Fibroblast of lung (primary cell): ENCODE measurements at regions not wholly inside any gene's neighbourhood (a gene's known extent, or its start where the extent isn't known, plus 50 kb on each side); places are given as distances from the start of the nearest gene placed in this dataset.

Experiments used
- DNase-seq, 2 donors: peaks; one replicate each; pipeline versions ENCODE4 v3.0.0 to v3.0.0-alpha.2; 2010; ENCODE audit warnings: low read depth in 2 of 2
- H2AFZ ChIP-seq: 2 replicates; pipeline ENCODE4 v1.5.1; 2012; ENCODE audit warnings: low read length, control low read depth, inconsistent platforms
- H3K27ac ChIP-seq: 2 replicates; pipeline ENCODE4 v1.5.1; 2011; ENCODE audit warnings: low read length, control low read depth; ENCODE audit not compliant: insufficient read depth
- H3K27me3 ChIP-seq: 2 replicates; pipeline ENCODE4 v1.5.1; 2011; ENCODE audit warnings: mild to moderate bottlenecking, low read length; ENCODE audit not compliant: control insufficient read depth, insufficient read depth
- H3K36me3 ChIP-seq: 2 replicates; pipeline ENCODE4 v1.5.1; 2011; ENCODE audit warnings: low read length; ENCODE audit not compliant: control insufficient read depth, insufficient read depth
- H3K4me1 ChIP-seq: 2 replicates; pipeline ENCODE4 v1.5.1; 2011; ENCODE audit warnings: low read length; ENCODE audit not compliant: control insufficient read depth, insufficient read depth; ENCODE audit errors: extremely low read depth
- H3K4me2 ChIP-seq: 2 replicates; pipeline ENCODE4 v1.5.1; 2011; ENCODE audit warnings: low read length, control low read depth; ENCODE audit not compliant: insufficient read depth; ENCODE audit errors: extremely low read depth
- H3K4me3 ChIP-seq, 4 experiments: fragments of 200-600 bp in 1 of 4; sonication (generic) in 1 of 4; replicated peaks in 1 of 4; 2 replicates each; pipeline ENCODE4 v1.5.1; 2011 to 2016; ENCODE audit warnings: low read length in 4 of 4, low read depth in 3 of 4, mild to moderate bottlenecking in 3 of 4, control low read depth in 2 of 4, inconsistent platforms in 1 of 4, mixed read lengths in 1 of 4; ENCODE audit not compliant: insufficient read depth in 1 of 4; ENCODE audit errors: control extremely low read depth in 1 of 4
- H3K79me2 ChIP-seq: 2 replicates; pipeline ENCODE4 v1.5.1; 2012; ENCODE audit warnings: mild to moderate bottlenecking, low read length, inconsistent platforms; ENCODE audit not compliant: control insufficient read depth, insufficient read depth
- H3K9ac ChIP-seq: 2 replicates; pipeline ENCODE4 v1.5.1; 2011; ENCODE audit warnings: mild to moderate bottlenecking, low read length, control low read depth; ENCODE audit not compliant: insufficient read depth
- H3K9me3 ChIP-seq: 2 replicates; pipeline ENCODE4 v1.5.1; 2012; ENCODE audit warnings: low read depth, low read length; ENCODE audit not compliant: control insufficient read depth, insufficient read depth
- H4K20me1 ChIP-seq: 2 replicates; pipeline ENCODE4 v1.5.1; 2011; ENCODE audit warnings: low read length; ENCODE audit not compliant: control insufficient read depth, insufficient read depth; ENCODE audit errors: extremely low read depth
- EZH2 ChIP-seq: IDR thresholded peaks from 2 replicates; pipeline ENCODE4 v1.5.1; 2012; ENCODE audit warnings: low read length, control low read depth, mild to moderate bottlenecking; ENCODE audit errors: missing control alignments
- TF ChIP-seq, protein P1 (sequence below), 2 donors: IDR thresholded peaks in 1 of 2; conservative IDR thresholded peaks in 1 of 2; 1 replicate in 1 of 2; 2 replicates in 1 of 2; pipeline ENCODE4 v1.5.1; 2011 to 2012; ENCODE audit warnings: low read length in 2 of 2, control low read depth in 1 of 2, inconsistent platforms in 1 of 2, low read depth in 1 of 2, mild to moderate bottlenecking in 1 of 2

DNA sequence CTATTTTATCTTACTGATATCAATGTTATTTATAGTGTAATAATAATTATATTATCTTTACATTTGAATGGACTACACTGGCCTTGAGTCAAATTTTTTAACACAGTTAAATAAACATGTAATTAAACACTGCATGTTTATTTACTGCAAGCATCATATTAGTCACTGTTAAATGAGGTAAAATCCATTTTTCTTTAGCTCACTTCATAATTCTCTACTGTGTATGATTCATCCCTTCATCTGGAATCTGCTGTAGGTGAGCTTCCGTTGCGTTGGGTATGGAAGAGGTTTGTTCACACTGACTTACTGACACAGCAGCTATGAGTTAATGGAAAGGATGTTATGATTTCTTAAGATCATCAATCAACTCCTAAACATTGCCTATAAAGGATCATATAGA is 572.3 kb downstream of the PCDH11X start:
- H3K36me3 ChIP-seq, result no peaks in the 10 kb centered on the region

More for the DNA sequence above, 572.3 kb downstream of the PCDH11X start:
- H4K20me1 ChIP-seq, result no peaks in the 10 kb centered on the region
- H3K79me2 ChIP-seq, result no peaks in the 10 kb centered on the region
- no peaks in the 10 kb centered on the region for H3K27me3 ChIP-seq
- H2AFZ ChIP-seq, result no peak overlapping the region
- DNase-seq, result no peak
- TF ChIP-seq, protein P1, sequence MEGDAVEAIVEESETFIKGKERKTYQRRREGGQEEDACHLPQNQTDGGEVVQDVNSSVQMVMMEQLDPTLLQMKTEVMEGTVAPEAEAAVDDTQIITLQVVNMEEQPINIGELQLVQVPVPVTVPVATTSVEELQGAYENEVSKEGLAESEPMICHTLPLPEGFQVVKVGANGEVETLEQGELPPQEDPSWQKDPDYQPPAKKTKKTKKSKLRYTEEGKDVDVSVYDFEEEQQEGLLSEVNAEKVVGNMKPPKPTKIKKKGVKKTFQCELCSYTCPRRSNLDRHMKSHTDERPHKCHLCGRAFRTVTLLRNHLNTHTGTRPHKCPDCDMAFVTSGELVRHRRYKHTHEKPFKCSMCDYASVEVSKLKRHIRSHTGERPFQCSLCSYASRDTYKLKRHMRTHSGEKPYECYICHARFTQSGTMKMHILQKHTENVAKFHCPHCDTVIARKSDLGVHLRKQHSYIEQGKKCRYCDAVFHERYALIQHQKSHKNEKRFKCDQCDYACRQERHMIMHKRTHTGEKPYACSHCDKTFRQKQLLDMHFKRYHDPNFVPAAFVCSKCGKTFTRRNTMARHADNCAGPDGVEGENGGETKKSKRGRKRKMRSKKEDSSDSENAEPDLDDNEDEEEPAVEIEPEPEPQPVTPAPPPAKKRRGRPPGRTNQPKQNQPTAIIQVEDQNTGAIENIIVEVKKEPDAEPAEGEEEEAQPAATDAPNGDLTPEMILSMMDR (conservative IDR thresholded peaks at IDR 0.05 in 1 of 2, IDR thresholded peaks at IDR 0.05 in 1 of 2; ENCODE audit: low read depth in 1 of 2, low read length in 2 of 2), result no peak
- no peak for TF ChIP-seq EZH2
- H3K4me2 ChIP-seq, result no peak overlapping the region
- no peaks in the 10 kb centered on the region for H3K9me3 ChIP-seq
- no peak overlapping the region for H3K9ac ChIP-seq
- no peak overlapping the region for H3K27ac ChIP-seq
- H3K4me3 ChIP-seq, result no peak overlapping the region
- H3K4me1 ChIP-seq, result no peaks in the 10 kb centered on the region
